Prostate gland (tissue), 2 donors: ENCODE measurements at regions not wholly inside any gene's neighbourhood (a gene's known extent, or its start where the extent isn't known, plus 50 kb on each side); places are given as distances from the start of the nearest gene placed in this dataset.

ENCODE experiments used
- CTCF ChIP-seq, 4 experiments: fragments of 200-600 bp in 2 of 4; fragments of 450-650 bp in 2 of 4; sonication (generic) in 2 of 4; IDR thresholded peaks; 1 replicate in 3 of 4; 2 replicates in 1 of 4; pipeline ENCODE4 v1.5.1; 2016 to 2019; ENCODE audit warnings: antibody characterized with exemption in 4 of 4, mild to moderate bottlenecking in 2 of 4, moderate library complexity in 2 of 4
- POLR2A ChIP-seq: fragments of 450-650 bp; IDR thresholded peaks from one replicate; pipeline ENCODE4 v1.6.1; 2016; ENCODE audit warnings: antibody characterized with exemption, mild to moderate bottlenecking
- POLR2AphosphoS5 ChIP-seq: sonication (generic); formaldehyde crosslinking; IDR thresholded peaks from one replicate; pipeline ENCODE4 v1.6.1; 2017; ENCODE audit warnings: antibody characterized with exemption

GRCh38 chr5:67806654-67807438, 408.7 kb upstream of the PIK3R1 start:
- TF ChIP-seq CTCF (IDR thresholded peaks at IDR 0.05) = no peak
- TF ChIP-seq POLR2AphosphoS5 = no peak
- no peak for TF ChIP-seq POLR2A
